Stimulated activated CD4-positive, alpha-beta T cell treated with anti-CD3 and anti-CD28 coated beads, Interleukin-12 subunit alpha, Interleukin-12 subunit beta, amount 100 ng/mL, for 4 hours (primary cell): ENCODE measurements at regions not wholly inside any gene's neighbourhood (a gene's known extent, or its start where the extent isn't known, plus 50 kb on each side); places are given as distances from the start of the nearest gene placed in this dataset.

Experiments
- DNase-seq: peaks from one replicate; pipeline ENCODE4 v3.0.0-alpha.2; 2020

DNA sequence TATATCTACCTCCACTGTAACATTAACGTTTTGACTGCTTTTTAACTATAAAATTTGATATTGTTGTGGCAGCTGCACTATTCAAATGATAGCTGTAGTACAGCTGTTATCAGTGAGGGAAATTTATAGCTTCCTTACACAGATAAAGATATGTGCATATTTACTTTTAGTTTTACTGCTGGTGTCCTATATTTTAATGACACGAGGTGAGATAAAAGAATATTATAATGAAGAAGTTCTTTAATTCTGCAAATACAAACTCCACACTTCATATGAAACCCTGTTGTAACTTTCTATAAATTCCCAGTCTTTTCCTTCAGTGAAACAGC, 427.8 kb upstream of the ZEB2 start:
- no peak for DNase-seq

DNA sequence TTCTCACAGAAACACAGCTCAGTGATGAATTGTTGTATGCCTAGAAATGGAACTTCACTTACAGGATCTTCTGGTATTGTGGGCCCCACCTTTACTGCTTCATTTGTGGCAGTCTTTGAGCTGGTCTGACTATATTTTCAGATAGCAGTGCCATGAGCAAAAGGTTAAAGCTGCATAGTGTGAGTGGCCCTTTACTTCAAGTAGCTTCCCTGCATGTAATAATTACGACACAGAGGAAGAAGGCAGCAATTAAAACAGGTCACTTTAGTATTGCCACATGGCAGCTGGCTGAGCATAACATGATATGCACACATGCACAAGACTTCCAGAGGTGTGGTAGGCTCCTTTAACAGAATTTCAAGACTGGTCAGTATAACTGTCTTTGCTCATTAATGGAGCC, 426.3 kb upstream of the ZEB2 start:
- DNase-seq, result no peak

DNA sequence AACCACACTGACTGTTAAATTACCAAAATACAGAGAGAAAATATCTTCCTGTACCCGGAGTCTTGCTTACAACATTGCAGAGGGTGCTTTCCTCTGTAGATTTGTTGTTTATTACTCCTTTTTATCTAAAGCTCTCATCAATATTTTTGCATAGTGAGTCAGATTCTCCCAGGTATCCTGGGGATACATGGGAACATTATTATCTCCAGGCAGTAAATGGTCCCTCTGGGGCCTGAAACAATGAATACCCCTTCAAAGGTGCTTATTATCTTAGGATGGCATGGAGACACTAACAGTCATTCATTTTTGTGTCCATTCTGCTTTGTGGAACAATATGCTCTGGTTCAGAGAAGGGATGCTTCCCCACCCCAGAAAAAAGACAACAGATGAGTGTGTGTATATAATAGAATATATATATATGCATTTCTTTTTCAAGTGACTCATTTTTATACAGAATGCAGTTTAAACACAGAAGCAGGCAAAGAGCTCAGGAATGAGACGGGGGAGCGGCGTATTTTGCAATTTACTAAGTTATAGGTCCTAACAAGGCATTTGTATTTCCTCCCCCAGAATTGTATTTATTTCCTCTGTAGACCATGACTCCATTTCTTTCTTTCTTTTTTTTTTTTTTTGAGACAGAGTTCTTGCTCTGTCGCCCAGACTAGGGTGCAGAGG, 424.8 kb upstream of the ZEB2 start:
- DNase-seq, result no peak

DNA sequence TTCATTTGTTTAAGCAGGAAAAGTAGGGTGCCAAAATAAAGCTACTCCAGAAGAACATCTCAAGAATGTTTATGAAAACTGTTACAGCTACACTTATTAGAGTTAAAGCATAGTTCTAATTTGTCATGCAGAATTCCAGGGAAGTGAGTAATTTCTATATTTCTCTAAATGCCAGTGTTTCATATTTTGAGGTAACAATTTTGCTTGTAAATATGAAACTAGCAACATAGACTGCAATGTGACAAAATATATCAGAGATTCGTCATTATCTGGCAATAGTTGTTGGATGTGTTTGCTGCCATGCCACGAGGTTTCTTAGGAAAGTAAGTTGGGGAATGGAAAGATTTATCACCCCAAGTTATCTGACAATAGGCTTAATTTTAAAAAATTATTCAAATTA, 424.1 kb upstream of the ZEB2 start:
- no peak for DNase-seq

DNA sequence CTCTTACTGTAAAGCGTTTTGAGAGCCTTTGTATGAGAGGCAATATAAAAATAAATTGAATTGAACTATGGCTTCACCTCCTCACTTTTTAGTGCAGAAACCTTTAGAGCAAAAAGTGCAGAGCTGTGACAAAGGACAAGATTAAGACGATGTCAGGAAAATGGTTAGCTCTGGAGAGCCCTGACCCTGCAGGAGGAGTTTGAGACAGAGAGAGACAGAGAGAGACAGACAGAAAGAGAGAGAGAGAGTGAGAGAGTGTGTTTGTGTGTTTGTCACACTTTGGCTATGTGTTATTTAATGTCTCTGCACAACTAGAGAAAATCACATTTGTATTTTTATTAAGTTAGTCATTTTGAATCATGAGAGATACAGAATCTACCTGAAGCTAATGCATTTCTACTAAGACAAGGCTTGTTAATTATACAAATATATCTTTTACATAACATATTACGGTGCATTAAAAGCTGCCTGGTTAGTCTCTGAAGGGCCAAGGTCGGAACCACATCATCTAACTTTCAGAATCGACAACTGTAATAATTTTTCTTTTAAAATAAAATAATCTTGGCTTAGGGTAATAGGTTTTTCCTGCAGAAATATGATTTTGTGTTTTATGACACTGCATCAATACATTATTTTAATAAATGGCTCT, 423.5 kb upstream of the ZEB2 start:
- DNase-seq, result no peak

DNA sequence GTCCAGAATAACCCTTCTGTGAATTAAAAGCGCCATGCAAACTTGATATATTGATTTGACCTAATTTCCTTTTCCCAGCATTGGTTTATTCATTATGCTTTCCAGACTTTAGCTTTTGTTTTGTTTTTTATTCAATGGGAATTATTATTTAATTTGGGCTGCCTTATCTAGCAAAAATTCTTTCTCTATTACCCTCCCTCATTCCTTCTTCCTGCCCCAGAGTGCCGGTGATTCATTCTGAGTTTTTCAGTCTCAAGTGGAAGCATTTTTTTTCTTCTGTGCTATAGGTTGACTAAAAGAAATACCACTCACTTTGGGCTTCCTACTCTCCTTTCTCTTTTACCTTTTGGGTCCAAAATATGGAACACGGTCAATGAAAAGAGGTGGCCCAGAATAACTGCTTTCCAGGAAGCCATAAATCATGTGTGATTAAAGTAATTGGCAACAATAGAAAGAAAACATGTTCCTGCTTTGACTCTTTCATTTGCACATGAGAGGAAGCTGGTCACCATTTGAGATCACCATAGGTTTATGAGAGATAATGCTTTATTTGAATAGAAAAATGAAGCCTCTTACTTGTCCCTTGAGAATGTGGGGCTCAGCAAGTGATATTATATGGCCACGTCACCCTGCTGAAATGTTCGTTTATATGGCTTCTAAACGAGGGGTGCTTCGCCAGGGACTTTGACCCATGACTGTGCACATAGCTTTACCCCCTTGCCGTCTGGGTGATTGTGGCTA, 422.8 kb upstream of the ZEB2 start:
- DNase-seq, result no peak

DNA sequence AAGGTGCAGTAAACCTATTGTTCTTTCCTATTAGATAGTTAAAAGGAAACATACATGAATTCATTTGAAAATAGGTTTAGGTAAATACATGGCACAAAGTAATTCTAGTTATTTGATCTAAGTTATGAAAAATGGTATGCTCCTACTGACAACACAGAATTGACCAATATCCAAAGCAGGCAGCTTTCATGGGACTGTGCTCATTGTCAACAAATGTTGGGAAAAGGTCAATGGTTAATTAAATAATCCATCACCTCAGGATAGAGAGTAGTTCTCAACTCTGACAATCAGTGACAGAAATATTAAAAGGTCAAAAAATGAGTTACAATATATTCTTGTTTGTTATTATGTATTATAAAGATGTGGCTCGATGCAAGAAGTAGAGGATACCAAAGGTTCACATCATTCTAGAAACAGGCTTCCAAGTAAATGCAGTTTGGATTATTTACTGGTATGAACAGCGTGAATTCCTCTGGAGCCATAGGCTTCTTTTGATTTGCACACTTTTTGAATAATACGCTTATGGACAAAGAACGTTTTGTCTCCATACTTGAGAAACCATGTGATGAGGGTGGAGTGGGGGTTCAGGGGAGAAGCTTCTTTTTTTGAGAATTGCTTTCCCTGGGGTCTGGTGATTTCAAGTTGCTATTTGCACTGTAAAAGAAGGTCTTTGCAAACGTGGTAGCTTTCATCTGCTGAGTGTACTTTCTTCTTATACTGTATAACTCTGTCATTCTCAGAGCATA, 422.0 kb upstream of the ZEB2 start:
- DNase-seq, result no peak

DNA sequence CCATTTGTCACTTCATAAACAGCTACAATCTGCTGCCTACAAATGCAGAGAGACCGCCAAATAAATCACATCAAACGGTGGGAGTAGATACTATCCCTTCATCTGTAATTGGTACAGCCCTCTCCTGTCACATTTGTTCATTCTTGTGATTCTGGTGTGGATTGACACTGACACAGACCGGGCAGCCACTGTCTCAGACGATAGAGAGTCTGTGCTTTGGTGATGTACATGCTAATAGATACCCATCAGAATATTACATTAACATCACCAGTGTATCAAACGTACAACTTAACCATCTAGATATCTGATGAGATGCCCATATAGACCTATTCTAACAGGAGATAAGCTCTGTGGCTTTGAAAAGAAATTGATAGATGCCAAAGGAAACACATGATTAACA, 419.7 kb upstream of the ZEB2 start:
- no peak for DNase-seq

DNA sequence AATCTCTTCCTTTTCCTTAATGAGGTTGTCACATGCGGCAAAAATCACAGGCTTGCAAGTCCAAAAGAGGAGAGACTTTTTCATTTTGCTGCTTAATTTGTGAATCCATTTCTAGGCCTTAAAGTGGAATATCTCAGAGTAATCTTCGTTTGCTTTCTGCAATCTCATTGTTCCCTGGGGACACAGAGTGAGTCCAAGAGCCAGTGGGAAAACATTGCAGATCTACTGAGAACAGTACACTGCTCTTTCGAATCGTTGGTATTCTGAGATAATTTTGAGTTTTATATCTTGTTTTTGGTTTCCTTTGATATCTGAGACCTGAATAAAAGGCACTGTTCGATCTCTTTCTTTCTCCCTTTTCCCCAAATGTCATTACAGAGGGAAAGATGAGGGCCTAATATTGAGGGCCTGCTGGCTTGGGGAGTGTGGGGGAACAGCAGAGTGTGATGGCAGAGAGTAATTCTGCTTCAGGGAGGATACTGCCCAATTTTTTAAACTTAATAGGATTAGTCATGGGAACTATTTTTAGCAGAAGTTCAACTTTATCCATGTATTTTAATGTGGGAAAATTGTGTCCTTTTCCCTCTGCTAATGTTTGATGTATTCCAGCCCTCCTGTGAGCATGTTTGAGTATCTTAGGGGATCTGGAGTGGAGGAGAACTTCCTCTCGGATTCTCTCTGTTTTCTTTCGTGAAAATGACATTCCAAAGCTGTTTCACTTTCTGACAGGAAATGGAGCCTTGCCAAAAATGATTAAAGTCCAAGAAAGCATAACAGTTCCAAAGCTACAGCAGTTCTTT, 418.2 kb upstream of the ZEB2 start:
- no peak for DNase-seq

DNA sequence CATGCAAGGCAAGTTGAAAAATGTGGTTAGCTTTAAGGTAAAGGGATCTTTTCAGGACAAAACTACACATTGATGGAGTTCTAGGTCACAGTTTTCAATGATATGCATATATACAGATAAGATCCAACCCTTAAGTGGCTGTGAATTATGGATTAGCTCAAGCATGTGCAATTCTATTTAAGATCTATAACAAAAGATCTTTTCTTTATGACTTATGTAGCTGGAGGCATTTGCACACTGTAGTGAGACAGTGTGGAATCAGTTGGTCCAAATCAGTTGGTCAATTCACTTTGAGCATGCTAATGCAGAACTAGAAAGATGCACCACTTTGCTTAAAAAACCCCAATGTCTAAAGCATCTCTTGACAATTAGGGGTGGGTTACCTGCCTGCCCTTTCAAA, 417.1 kb upstream of the ZEB2 start:
- no peak for DNase-seq

DNA sequence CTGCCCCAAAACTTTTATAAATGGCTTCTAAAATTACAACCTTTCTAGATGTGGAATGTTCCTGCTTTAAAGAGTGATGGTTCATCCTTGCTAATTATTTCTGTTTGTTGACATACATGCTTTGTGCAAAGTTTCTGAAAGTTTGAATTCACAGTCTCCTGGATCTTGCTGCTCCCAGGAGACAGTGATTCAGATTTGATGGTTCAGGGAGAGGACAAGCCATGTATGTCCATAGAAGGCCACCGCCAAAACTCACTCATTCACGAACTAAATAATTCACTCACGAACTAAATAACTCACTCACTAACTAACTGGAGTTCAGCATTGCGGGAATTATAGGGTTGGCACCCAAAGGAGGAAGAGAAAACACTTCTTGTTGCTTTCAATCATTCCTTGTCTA, 416.5 kb upstream of the ZEB2 start:
- no peak for DNase-seq

DNA sequence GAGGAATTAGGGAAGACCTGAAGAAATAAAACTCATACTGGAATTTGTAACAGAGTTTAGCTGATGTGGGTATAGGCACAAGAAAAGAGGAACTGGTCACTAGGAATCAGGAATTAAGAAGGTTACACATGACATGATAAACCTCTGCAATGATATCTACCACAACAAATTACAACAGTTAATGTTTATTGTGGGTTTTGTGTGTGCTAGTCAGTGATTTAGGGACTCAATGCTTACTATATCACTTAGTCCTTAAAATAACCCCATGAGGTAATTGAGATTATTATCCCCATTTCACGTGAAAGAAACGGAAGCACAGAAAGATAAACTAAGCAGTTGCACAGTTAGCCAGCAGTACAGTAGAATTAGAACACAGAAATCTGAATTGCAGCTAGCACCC, 415.8 kb upstream of the ZEB2 start:
- no peak for DNase-seq

DNA sequence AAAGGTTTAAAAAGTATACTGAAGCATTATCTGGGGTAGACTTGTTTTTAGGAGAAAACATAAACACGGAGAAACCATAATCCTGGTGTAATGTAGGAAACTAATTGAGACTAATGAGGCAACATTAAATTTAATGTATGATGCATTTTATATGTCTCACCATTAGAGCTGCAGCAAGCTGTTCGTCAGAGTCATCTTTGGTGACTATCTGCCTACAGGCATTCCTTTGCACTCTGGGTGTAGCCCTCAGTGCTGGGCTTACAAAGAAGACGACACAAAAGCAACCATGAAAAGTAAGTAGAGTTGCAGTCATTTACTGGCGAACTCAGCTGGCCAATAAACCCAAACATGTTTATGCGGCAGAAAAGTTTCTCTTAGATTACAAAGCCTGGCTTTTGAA, 415.3 kb upstream of the ZEB2 start:
- no peak for DNase-seq

DNA sequence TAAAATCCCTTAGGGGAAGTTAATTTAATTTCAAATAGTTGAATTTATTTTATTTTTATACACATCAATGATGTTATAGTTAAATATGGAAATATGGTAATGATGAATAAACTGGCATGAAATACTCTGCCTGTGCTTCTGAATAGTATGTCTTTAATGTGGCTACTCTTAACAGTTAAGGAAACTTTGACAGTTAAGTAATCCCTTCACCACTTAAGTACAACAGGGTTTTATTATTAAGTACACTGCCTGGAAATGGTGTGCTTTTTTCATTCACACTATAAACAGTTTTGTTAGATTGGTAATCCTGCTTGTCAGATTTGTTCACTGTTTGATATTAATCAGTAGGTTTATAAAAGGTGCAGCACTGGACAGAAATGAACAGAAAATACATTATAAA, 412.0 kb upstream of the ZEB2 start:
- DNase-seq, result no peak

DNA sequence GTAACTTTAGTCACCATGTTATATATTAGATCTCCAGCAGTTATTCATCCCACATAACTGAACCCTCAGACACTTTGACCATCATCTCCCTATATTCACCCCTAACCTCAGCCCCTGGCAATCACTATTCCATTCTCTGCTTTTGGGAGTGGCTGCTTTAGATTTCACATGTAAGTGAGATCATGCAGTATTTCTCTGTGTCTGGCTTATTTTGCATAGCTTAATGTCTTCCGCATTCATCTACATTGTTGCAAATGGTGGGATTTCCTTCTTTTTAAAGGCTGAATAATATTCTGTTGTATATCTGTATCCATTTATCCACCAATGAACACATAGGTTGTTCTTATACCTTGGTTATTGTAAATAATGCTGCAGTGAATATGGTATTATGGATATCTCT, 411.6 kb upstream of the ZEB2 start:
- no peak for DNase-seq

DNA sequence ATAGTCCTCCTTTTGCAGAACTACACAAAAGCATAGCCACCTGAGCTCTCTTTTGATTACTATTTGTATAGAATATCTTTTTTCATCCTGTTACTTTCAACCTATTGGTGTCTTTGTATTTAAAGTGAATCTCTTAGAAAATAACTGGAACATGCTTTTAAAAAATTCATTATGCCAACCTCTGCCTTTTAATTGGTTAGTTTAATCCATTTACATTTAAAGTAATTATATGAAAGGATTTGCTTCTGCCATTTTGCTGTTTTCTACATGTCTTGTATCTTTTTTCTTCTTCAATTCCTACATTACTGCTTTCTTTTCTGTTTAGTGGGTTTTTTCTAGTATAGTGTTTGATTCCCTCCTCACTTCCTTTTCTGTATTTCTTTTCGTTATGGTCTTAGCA, 407.5 kb upstream of the ZEB2 start:
- DNase-seq, result no peak

DNA sequence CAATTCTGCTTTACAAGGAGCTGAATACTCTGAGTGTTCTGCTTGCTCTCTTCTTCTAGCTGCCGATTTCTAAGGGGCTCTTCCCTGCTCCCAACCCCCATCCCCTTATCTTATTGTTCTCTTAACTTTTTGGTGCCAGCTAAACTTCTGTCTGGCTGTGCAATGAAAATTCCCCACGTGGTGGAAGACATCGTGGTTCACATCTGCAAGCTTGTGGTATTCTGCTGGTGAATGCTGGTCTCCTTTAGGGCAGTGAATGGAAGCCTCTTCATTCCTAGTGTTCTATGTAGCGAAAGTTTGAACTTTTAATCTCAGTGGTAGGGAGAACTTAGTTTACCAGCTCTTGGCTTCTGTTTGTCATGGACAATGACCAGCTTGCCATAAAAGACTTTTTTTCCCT, 406.0 kb upstream of the ZEB2 start:
- no peak for DNase-seq

DNA sequence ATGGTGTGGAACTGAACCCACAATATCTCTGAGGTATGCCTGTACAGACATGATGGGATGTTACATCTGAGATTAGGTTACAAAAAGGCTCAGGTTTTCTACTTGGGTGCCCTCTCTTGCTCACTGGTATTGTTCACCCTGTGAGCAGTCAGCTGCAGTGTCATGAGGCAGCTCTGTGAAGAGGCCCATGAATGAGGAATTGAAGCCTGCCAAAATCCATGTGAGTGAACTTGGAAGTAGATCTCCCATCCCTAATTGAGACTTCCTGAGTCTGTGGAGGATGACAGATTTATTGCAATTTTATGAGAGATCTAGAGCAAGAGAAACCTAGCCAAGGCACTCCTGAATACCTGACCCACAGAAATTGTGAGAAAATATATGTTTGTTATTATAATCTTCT, 404.9 kb upstream of the ZEB2 start:
- no peak for DNase-seq

DNA sequence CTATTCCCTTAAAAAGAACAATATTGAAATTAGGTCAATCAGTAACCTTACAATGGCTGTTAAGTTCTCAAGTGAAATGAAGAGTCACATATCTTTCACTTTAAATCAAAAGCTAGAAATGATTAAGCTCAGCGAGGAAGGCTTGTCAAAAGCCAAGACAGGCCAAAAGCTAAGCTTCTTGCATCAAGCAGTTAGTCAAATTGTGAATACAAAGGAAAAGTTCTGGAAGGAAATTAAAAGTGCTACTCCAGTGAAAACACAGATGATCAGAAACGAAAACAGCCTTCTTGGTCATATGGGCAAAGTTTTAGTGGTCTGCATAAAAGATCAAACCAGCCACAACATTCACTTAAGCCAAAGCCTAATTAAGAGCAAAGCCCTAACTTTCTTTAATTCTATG, 402.6 kb upstream of the ZEB2 start:
- DNase-seq, result no peak

DNA sequence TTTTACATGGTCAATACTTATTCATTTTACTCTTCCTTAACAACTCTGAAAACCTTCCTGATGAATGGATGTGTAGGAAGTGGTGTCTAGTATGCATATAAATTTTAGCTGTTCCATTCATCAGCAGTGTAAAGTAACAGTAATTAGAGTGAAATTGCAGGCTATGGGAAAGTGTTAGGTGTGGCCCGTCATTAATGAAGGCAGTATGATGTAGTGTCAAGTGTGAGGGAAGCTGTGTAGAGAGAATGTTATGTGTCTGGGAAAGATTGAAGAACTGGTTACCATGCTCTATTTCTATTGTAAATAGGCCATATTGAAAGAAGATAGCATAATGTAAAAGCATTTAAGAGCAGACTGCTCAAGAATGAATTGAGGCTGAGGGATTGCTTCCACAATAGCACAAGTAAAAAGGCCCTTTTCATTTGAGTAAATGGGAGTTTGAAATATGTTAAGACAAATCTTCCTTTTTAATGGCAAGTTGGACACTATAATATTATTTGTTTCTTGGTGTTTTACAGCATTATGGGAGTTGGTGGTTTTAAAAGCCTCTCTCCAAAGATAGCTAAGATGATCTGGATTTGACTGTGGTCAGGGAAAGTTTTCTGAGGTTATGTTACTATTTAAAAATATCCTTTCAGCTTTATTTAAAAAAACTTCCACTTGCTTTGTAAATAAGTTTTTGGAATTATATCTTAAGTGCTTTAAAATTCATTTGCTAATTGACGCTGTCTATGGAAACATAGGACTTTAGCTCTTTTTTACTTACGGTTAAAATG, 401.0 kb upstream of the ZEB2 start:
- no peak for DNase-seq

DNA sequence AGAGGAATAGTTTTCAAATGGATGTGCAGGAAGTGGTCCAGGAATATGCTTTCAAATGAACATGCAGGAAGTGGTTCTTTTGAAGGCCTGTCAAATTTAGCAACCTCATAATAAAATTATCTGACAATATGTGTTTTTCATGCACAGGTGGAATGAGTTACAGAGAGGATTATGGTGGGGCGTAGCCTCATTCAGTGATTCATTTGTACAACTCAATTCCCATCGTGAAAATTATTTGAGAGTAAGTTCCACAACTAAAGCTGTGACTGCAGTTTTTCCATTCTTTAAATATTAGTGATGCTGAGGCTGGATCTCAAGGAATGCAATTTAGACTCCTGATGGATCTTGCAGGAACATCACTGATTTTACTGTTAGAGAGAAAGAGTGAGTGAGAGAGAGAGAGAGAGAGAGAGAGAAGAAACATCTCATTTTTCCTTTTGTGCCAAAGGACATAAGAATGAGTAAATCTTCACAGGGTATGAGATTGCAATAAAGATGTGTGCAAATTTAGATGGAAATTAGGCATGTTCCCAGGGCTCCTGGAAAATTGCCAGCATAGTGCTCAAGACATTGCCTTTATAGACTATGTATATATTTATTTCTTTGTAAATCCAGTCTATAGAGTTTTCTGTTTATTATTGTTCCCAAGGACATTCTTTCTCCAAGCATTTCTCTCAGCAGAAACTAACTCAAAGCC, 394.9 kb upstream of the ZEB2 start:
- no peak for DNase-seq

DNA sequence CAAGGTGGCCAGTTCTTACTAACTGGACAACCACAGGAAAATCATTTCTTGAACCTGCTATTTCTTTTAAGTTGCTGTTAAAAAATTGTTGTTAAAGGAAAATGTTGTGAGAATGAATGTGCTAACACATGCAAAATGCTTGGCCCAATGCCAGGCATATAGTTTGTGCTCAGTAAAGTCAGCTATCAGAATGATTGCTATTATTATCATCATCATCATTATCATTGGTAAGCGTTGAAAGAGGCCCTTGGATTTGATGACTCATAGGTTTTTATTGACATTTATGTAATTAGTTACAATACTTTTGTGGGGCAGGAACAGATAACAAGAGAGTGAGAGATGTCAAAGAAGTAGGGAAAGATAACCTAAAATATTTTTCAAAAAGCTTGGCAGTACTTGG, 394.2 kb upstream of the ZEB2 start:
- DNase-seq, result no peak
